Kidney epithelial cell (primary cell): ENCODE measurements at regions not wholly inside any gene's neighbourhood (a gene's known extent, or its start where the extent isn't known, plus 50 kb on each side); places are given as distances from the start of the nearest gene placed in this dataset.

Experiments
- DNase-seq: peaks from one replicate; pipeline ENCODE4 v3.0.0-alpha.2; 2010; ENCODE audit warnings: low read depth
- H3K27me3 ChIP-seq: 2 replicates; pipeline ENCODE4 v1.6.0; 2011; ENCODE audit warnings: low read length; ENCODE audit not compliant: control insufficient read depth, insufficient read depth
- H3K36me3 ChIP-seq: 2 replicates; pipeline ENCODE4 v1.5.1; 2011; ENCODE audit warnings: low read length; ENCODE audit not compliant: control insufficient read depth, insufficient read depth
- H3K4me3 ChIP-seq: 2 replicates; pipeline ENCODE4 v1.5.1; 2011; ENCODE audit warnings: low read depth, mild to moderate bottlenecking, control low read depth, low read length
- TF ChIP-seq, protein P1 (sequence below): IDR thresholded peaks from 2 replicates; pipeline ENCODE4 v1.5.1; 2011; ENCODE audit warnings: mild to moderate bottlenecking, moderate library complexity, low read length, control low read depth, inconsistent platforms; ENCODE audit not compliant: insufficient read depth, poor library complexity, severe bottlenecking

DNA sequence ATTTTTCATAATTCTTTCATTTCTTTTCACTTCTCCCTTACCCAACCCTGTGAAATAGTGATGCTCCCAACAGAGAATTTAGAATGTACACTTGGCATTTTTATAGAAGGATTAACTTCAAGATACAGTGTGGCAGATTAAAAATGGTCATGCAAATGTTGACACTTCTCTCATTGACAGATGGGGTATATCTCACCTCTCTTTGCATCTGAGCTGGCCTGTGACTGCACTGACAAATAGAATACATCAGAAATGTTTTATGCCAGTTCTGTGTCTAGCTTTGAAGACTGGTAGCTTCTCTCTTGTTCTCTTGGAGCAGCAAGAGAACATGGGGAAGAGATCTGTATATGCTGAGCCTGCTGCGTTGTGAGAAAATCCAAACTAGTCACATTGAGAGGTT lies 949.6 kb downstream of the CDH11 start:
- DNase-seq: no peak
- TF ChIP-seq, protein P1, sequence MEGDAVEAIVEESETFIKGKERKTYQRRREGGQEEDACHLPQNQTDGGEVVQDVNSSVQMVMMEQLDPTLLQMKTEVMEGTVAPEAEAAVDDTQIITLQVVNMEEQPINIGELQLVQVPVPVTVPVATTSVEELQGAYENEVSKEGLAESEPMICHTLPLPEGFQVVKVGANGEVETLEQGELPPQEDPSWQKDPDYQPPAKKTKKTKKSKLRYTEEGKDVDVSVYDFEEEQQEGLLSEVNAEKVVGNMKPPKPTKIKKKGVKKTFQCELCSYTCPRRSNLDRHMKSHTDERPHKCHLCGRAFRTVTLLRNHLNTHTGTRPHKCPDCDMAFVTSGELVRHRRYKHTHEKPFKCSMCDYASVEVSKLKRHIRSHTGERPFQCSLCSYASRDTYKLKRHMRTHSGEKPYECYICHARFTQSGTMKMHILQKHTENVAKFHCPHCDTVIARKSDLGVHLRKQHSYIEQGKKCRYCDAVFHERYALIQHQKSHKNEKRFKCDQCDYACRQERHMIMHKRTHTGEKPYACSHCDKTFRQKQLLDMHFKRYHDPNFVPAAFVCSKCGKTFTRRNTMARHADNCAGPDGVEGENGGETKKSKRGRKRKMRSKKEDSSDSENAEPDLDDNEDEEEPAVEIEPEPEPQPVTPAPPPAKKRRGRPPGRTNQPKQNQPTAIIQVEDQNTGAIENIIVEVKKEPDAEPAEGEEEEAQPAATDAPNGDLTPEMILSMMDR: no peak
- Histone ChIP-seq H3K27me3 (no peaks in the 10 kb centered on the region), H3K4me3 (no peak overlapping the region), H3K36me3 (no peaks in the 10 kb centered on the region)

DNA sequence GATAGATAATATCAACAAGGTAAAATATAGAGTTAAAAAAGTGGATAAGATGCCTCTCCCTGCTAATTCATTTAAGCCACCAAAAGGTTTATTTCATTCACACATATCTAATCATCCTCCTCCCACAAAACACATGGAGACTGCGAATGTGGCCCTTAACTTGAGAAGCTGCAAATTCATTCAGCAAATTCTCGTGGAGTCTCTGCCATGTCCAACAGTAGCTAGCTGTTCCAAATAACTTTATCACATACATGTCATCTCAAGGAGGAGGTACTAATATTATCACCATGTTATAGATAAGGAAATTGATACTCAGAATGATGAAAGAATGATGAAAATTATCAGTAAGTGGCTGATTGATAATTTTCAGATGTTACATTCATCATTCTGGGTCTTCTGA lies 950.2 kb downstream of the CDH11 start:
- TF ChIP-seq, protein P1: no peak
- H3K4me3 ChIP-seq: no peak overlapping the region
- no peaks in the 10 kb centered on the region for H3K36me3 ChIP-seq
- no peaks in the 10 kb centered on the region for H3K27me3 ChIP-seq
- no peak for DNase-seq

DNA sequence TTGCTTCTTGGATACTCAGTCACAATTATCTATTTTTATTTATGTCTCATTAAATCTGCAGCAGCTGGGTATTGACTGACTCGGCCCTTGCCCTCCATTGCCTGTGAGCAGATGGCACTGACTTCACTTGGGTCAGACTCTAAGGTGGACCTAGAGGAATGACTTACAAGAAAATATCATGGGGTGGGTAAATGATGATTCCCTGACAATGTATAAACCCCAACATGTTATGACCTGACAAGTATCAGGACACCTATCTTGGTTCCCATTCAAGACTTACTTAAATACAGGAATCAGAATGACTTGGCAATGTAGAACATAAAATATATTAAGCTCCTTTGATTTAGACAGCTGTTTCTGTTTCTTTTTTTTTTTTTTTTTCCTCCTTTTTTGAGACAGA lies 953.5 kb downstream of the CDH11 start:
- DNase-seq: no peak
- H3K4me3 ChIP-seq: no peak overlapping the region
- H3K27me3 ChIP-seq: no peaks in the 10 kb centered on the region
- TF ChIP-seq, protein P1: no peak
- H3K36me3 ChIP-seq: no peaks in the 10 kb centered on the region

DNA sequence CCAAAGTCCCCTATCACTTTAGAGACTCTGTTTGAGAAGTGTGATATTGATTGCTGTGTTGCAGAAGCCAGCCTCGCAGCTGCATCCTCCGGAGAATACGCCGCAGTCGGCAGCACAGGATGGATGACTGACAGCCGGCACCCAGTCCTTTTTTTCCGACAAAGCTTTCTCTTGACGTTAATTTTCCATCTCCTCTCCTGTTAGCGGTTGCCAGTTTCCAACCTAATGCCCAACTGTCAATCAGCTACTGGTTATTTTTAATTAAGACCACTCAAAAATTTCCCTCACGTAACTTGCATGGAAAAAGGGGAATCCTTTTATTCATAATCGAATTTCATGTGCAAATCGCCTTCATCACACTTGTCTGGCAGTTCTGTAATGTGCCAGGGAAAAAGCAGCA lies 953.9 kb downstream of the CDH11 start:
- TF ChIP-seq, protein P1: no peak
- H3K4me3 ChIP-seq: no peak overlapping the region
- DNase-seq: no peak
- H3K27me3 ChIP-seq: no peaks in the 10 kb centered on the region
- H3K36me3 ChIP-seq: no peaks in the 10 kb centered on the region

DNA sequence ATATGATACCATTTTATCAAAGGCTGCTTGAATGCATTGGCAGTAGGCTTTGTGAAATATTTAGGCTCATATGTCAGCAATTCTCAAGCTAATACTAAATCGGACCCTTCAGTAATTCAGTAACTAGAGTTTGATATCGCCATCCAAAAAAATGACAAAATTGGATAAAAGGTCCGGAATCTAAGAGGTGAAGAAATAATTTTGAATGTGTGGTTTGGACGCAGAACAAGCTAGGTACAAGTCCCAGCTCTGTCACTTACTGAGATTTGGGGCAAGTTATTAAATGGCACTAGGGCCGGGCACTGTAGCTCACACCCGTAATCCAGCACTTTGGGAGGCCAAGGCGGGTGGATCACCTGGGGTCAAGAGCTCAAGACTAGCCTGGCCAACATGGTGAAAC lies 956.5 kb downstream of the CDH11 start:
- TF ChIP-seq, protein P1: no peak
- no peak for DNase-seq
- Histone ChIP-seq H3K27me3 (no peaks in the 10 kb centered on the region), H3K4me3 (no peak overlapping the region), H3K36me3 (no peaks in the 10 kb centered on the region)

DNA sequence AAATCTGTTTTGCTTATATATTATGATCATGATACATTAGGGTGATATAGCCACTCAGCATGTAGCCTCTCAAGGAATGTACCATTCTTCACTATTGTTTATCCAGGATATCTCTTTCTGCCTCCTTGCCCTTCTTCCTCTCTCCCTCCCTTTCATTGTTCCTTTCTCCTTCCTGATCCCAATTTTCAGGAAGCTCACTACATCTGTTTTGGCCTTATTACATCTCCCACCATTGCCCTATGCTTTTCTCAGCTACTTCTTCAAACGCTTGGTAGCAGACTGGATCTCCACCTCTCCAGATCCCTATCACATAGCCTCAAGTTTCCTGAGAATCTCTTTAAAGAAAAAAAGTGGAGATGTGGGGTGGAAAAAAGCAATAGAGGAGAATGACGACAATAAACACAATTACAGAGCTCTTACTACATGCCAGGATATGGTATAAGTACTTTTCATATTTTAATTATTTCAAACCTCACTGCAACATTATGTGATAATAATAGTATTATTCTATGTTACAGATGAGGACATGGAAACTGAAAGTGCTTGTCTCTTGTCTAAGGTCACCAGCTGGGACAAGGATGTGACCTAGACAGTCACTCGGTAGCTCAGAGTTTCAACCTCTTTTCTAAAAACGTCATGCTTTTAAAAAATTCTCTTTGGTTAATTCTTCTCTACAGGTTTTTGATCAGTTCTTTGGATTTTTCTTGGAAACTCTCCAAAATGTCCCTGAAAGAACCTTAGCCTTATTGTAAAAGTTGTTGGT lies 959.1 kb downstream of the CDH11 start:
- Histone ChIP-seq H3K27me3 (no peaks in the 10 kb centered on the region), H3K36me3 (no peaks in the 10 kb centered on the region), H3K4me3 (no peak overlapping the region)
- no peak for DNase-seq
- TF ChIP-seq, protein P1: no peak
